Central memory CD4-positive, alpha-beta T cell (primary cell): ENCODE measurements at regions not wholly inside any gene's neighbourhood (a gene's known extent, or its start where the extent isn't known, plus 50 kb on each side); places are given as distances from the start of the nearest gene placed in this dataset.

Experiments
- DNase-seq: peaks from one replicate; pipeline ENCODE4 v3.0.0; 2022

DNA sequence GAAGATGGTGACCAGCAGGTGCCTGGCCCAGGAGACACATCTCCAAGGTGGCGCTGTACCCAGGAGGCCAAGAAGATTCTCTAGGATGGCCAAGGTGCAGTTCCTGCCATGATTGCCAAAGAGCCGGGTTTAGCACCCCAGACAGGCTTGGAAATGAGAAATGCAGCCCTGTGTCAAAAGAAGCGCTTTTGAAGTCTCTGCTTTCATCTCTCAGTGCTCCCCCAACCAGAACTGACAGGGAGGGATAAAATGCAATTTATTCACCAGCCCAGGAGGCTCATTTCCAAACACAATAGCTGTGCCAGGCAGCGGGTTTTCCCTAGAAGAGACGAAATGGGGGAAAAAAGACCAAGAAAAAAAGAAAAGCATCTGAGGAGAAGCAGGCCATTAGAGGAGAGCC, 195.9 kb upstream of the NCAM1 start:
- no peak for DNase-seq

DNA sequence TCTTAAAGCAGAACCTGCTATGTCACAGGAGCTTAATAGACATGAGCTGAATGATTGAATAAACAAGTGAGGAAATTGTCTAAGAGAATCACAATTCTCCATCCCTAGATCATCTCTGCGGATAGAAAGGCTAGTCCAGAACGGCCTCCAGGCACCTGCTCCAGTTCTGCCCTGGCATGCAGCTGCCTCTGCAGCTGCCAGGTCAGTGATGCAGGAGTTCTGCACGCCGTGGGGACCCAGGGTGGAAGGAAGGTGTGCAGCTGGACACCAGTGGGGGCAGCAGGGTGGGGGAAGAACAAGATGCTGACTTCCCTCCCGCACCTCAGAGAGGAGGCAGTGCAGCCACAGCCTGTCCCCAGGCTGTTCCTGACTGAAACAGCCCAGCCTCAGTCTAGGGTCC, 192.1 kb upstream of the NCAM1 start:
- no peak for DNase-seq

DNA sequence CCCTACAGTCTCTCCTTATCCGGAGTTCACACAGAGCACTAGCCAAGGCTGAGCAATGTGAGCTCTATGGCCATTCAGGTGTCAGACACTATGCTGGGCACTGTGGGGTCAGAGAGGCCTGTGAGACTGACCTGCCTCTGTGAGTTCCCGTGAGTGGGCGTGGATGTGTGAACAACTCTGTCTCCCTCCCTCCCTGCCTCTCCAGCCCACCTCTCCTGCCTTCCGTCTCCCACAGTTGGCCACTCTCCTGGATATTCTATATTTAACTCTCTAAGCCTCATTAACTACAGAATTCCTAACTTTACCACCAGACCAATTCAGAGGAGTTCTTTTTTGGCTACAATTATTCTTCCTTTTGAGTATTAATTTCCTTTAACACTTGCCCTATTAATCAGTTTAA, 191.6 kb upstream of the NCAM1 start:
- no peak for DNase-seq

DNA sequence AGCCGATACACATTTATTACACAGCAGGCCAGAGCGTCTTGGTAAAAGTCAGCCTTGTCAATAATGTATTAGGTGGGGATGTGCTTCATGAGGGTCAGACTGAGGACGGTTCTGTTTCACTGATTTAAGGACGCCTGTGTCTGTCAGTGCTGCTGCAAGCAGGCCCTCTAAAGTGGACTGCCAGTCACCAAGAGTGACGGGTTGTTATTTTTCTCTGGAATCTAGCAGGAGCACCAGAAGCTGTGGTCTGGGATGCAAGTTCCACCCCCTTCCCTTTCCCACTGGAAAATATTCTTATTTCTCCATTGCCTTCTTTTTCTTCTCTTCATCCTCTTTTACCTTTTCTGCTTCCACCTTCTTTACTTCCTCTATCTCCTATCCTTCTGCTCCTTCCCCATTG, 191.2 kb upstream of the NCAM1 start:
- no peak for DNase-seq

DNA sequence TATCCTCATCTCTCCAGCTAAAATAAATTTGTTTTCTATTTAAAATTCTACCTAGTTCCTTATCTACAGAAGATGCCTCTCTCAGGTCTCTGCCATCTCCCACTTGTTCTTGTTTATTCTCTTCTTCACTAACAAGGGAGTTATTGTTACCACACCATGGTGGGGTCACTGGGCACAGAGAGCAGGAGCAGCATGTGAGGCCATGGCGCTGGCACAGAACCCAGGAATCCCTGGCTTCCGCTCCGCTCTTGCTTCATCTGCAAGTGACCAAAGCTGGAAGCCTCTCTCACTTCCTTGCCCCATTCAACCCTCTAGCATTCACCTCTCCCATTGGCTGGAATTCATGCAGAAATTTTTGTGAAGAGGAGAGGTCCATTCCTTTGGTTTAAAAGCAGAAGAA, 190.7 kb upstream of the NCAM1 start:
- DNase-seq: no peak

DNA sequence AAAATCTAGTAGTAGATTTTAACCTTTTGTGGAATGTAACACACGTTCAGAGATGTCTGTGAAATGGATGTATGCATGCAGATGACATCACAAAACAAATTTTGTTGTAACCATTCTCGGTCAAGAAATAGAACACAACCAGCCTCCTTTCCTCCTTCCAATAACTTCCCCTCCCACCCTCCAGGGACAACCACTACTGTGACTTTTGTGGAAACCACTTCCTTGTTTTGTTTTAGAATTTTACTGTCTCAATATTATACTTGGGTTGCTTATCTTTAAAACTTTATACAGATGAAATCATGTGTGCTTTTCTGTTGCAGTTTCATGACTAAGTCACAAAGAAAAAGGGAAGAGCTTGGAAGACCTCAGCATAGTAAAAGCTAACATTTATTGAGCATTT, 189.4 kb upstream of the NCAM1 start:
- DNase-seq: no peak

DNA sequence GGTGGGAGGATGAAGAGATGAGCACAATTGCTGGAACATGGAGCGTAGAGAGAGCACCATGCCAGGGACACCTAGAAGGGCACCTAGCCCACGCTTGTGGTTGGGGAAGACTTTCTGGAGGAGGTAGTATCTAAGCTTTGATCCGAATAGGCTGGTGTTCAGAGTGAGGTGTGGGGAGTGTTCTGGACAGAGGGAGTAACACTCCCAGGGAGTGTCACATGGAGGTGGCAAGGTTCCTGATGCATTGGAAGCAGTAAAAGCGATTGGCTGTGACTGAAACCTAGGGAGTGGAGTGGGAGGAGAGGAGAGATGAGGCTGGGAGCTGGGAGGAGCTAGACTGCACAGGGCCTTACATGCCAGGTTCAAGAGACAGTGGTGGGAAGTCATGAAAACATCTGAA, 188.0 kb upstream of the NCAM1 start:
- DNase-seq: no peak

DNA sequence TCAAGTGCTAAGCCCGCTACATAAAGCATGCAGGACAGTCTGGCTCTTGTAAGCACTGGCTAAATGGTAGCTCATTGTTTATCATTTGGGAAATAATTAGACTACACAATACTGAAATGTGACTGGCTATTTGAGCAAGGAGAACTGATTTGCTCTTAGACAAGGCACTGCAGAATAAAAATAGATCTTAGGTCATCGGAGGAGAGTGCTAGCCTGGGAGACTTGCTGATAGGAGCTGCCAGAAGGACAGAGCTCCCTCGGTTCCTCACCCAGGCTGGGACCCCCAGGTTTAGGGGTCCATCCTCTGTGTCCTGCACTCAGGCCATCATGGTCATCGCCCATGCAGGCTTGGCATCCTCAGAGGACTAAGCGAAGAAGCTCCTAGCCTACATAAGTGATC, 184.4 kb upstream of the NCAM1 start:
- DNase-seq: no peak

DNA sequence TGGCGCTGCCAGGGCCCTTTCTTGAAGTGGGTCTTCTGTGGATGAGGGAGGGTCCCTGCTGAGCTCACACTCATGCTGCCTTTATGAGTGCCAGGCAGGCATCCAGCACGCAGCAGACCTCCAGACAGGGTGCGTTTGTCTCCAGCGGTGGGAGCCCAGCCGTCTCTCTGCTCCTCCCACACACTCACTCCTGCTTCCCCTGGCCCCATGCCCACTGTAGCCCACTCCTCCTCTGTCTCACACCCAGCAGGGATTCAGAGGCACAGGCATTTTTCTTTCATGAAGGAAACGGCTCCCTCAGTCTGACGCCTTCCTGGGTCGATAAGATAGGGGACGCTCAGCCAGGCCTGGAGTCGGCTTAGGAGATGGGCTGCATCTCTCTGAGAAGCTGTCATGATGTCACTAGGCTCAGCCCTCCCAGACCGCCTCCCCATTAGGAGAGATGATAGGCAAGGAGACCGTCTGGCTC, 183.9 kb upstream of the NCAM1 start:
- no peak for DNase-seq

DNA sequence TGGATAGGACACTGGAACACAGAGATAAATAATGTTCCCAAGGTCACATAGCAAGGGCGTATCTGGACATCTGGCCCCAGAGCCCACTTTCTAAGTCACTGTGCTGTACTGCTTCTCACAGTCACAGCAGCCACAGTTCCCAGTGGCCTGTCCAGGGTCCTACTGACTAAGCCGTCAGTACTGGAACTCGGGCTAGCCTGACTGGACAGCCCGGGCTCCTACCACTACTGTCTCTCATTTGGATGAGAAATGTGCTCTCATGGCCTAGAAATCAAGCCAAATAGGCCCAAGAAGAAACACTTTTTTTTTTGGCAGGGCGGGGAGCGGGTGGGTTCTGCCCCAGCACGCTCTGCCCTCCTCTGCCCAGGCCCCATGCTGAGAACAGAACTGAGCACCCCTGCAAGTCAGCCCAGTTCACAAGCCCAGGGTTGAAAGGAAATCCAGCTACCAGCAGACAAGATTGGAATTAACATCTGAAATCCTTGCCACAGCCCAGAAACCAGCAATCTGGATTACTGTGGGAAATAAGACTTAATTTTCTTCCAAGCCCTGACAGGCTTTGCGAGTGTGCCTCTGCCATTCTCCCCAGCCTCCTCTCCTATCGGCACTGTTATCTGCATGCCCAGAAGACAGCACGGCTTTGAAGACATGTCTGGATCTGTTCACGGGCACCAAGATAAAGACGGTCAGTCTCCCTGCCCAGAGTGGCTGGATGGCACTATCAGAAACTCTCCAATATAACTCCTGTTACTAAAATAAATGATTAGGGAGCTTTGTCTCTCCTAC, 182.9 kb upstream of the NCAM1 start:
- DNase-seq: no peak

DNA sequence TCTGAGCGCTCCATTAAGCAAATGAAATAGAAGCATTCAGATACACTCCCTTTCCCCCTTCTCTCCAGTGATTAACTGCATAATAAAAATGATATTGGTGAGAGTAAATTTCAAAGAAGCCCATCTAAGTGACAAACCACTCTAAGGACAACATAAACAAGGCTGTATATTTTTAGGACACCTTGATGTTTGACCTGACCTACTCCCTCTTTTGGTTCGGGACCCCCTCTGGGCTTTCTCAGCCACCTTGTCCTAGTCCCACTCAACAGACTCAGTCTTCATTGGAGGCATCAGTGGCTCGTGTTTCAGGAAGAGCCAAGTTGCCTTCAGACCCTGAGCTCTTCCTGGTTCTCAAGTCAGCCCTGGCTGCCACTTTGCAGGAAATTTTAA, 182.3 kb upstream of the NCAM1 start:
- no peak for DNase-seq

DNA sequence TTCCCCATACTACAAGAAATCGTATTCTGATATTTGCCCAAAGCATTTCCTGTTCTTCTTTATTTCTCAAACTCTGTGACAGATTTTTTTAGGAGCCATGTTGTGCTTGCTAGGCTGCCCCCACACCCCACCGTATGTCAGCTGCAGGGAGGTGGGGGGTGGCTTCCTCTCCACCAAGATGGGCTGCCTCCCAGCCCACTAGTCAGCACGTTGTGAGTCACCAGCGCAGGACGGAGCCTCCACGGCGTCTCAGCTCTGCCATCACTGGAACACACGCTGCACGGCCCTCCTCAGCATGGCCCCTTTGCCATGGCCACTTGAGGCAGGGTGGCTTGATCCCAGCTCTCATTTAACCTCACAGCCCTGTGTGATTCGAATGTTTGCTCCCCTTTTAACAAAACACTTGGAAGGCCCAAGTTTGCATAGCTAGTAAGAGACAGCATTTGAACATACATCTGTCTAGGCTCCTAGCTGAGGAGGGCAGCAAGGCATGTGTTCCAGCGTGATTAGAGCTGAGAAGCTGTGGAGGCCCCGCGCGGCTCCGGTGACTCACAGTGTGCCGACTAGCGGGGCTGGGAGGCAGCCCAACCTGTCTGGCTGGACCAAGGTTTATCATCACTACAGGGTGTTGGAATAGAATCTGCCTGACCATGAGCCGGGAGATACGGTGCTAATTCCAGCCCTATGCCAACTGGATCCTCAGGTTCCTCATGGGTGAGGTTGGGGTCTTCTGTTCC, 180.7 kb upstream of the NCAM1 start:
- no peak for DNase-seq

DNA sequence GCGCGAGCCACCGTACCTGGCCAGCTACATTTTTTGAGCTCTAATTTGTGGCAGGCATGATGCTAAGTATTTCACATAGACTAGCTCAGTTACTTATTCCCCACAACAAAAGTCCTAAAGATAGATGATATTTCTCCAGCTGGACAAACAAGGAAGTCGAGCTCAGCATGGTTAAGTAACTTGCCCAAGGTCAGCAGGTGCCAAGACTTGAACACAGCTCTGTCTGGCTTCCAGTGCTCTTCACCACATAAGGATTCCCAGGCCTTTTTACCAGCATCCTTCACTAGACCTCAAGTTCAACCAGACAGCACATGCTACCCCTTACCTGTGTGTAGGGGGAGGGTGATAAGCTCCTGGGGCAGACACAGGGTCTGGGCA, 177.3 kb upstream of the NCAM1 start:
- no peak for DNase-seq

DNA sequence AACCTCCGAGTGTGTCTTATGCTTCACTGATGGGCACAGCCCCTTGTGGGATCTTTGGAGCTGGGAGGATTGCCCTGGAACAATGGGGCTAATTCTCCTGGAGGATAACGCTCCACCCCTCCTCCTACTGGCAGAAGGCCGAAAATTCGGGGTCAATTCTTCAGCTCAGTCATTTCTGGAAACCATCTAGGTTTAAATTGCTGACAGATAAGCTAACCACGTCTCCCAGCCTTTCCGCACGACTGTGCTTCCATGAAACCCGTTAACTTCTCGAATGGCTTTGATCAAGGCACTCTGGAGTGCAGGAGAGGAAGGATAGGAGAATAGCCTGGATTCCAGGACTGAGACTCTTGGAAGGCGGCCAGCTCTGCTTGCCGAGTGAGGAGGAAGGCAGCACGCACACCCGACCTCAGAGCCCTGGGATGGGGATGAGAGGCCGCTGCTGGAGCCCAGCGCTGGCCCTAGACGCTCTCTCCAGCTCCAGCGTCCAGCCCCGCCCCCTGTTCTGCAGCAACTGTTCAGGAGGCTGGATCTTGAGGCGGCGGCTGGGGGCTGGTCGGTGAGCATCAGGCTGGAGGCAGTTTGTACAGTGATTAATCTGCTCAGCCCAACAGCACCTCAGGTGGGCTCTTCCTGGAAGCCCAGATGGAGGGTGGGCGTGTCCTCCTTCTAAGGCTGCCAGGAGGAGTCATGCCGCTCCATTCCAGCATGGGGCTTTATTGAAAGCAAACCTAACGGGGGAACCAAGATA, 176.7 kb upstream of the NCAM1 start:
- no peak for DNase-seq

DNA sequence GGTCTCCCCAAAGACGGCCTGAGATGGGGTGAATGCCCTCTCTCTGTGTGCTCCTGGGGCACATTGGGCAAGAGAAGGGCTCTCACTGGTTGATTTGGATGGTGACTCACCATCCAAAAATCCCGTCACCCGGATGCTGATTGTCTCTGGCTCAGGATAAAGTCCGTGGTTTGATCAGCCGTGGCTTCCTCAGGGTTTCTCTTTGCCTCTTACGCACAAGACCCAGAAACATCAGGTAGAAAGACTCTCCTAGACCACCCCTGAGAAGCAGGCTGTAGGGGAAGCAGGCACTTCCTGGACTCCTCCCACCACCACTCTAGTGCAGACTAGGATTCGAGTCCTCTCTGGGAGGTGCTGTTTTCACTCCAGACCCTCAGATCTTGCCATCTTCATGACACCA, 176.1 kb upstream of the NCAM1 start:
- no peak for DNase-seq

DNA sequence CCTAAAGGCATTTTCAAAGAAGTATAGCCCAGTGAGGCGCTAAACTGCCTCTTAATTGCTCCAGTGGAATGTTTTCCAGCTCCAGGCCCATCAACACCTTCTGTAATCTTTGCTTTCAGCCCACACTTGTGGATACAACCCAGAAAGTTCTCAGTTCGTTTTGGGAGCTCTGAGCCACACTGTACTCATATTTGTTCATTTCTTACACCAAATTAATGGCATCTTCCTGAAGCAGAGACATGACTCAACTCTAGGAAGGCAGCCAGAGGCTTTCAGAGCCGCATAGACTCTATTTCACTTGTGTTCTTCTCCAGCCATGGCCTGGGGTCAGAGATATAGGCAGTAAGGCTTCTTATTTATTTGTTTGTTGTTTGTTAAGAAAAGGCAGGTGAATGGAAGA, 175.5 kb upstream of the NCAM1 start:
- DNase-seq: no peak

DNA sequence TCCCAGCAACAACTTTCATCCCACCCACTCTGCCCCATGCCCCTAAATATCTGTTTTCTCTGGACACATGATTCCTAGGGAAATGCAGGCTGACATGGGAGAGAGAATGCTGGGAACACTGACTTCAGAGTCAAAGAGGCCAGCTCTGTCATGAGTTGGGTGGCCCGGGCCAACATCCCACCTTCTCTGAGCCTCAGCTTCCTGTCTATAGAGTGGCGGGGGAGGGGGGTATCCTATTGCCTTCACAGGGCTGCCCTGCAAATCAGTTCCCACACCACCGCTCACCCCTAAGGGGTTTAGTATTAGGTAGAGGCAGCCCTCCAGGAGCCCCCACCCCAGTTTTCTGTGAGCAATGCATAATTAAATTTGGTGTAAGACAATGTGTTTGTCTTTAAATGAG, 175.0 kb upstream of the NCAM1 start:
- no peak for DNase-seq

DNA sequence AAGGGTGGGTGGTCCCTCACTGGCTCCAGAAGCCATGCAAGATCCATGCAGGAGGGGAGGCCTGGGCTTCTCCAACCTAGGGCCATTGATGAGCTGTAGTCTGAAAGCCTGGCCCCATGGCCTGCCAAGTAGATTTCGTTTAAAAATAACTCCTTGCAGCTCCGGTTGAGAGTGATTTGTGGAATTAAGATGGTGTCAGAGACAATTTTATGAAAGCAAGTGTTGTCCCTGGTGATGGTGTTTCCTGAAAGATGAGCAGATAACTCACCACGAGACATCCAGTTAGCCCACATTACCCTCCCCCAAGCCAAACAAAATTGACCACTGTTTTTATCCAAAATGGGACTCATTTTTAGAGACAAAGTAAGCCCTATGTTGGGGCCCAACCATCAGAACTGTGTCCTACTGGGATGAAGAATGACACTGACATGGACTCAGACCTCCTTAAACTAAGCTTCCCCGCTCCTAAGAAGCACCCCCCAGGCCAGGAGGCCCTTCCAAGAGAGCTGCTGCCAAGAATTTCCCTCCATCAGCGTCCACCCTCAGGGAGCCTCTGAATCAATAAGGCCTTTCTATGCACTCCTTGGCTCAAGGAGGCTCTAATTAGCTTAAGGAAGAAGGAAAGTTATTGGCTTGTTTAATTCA, 174.2 kb upstream of the NCAM1 start:
- no peak for DNase-seq

DNA sequence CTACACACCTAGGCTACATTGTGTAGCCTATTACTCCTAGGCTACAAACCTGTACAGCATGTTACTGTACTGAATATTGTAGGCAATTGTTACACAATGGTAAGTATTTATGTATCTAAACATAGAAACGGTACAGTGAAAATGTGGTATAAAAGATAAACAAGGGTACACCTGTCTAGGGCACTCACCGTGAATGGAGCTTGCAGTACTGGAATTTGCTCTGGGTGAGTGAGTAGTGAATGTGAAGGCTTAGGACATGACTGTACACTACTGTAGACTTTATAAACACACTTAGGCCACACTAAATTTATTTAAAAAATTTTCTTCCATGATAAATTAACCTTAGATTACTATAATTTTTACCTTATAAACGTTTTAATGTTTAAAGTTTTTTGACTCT, 171.7 kb upstream of the NCAM1 start:
- DNase-seq: no peak

DNA sequence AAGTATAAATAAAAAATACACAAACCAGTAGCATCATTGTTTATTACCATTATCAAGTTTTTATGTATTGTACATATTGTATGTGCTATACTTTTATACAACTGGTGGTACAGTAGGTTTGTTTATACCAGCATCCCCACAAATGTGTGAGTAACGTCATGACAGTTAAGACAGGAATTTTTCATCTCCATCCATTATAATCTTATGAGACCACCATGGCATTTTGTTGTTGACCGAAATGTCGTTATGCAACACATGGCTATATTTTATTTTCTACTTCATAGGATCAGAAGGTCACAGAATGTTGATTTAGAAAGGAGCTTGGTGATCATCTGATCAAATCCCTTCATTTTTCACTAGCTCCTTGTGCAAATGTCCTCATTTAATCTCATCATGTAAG, 170.9 kb upstream of the NCAM1 start:
- no peak for DNase-seq

DNA sequence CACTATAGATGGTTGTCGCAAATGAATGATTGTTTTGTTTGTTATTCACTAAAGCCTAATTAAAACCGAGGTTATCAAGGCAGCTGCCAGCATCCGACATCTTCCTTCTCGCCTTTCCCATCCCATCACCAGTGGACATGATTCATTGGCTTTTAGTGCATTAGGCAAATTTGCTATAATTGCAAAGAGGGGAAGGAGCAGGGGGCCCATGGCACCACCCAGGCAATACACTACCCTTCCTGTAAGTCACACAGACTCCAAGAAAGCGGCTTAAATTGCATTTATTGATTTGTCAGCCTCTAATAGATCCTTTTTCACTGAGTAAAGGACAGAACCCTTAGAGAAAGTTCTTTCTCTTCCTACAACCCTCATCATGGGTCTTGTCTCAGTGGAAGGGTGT, 169.2 kb upstream of the NCAM1 start:
- DNase-seq: no peak

DNA sequence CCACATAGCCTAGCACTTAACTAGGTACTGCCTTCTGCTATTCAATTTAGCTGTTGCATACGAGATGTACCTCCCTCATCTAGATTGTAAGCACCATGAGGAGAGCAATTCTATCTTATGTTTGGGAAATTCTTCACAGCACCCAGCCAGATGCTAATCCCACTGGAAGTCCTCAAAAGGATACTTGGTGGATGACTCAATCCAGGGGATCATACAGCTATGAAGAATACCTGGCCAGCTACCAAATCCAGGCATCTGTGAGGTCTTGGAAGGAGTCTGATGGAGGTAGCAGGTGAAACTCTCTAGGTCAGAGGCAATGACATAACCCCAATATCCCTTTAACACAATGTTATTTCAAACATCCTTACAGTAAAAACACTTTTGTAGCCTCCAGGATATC, 167.8 kb upstream of the NCAM1 start:
- no peak for DNase-seq

DNA sequence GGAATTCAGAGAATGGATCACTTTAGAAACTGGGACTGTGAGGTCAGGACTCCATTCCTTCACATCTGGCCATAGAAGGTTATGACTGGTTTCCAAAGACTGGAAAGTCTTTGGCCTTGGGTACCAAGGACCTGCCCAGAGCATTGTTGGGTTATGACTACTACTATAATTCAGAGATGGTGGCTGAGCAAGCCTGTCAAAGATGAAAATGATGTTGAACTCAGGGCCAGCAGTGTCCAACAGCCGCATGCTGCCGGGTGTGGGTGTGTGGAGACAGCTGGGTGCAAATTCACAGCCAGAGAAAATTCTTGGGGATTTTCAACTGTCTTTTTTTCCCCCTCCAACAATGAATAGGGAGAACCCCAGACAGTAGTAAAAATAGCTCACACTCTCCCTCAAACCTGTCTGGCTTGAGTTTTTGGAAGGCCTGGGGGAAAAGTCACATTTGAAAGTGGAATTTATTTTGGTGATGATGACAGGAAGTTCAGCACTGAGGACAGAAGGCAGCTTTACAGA, 166.8 kb upstream of the NCAM1 start:
- DNase-seq: no peak
